Panc1 (cell line): ENCODE measurements at regions not wholly inside any gene's neighbourhood (a gene's known extent, or its start where the extent isn't known, plus 50 kb on each side); places are given as distances from the start of the nearest gene placed in this dataset.

Experiments used
- SIN3A ChIP-seq: IDR thresholded peaks from 2 replicates; pipeline ENCODE4 v1.6.1; 2012; ENCODE audit warnings: low read depth, mild to moderate bottlenecking, low read length, moderate library complexity, borderline replicate concordance; ENCODE audit not compliant: insufficient read depth
- TF ChIP-seq, protein P1 (sequence below), 2 experiments: IDR thresholded peaks; 2 replicates each; pipeline ENCODE4 v1.6.1; 2011 to 2012; ENCODE audit warnings: low read depth in 2 of 2, control low read depth in 1 of 2, low read length in 1 of 2, mild to moderate bottlenecking in 1 of 2, moderate library complexity in 1 of 2; ENCODE audit not compliant: insufficient read depth in 1 of 2

GRCh38 chr12:30110958-30111586, 327.3 kb upstream of the TMTC1 start:
- TF ChIP-seq, protein P1, sequence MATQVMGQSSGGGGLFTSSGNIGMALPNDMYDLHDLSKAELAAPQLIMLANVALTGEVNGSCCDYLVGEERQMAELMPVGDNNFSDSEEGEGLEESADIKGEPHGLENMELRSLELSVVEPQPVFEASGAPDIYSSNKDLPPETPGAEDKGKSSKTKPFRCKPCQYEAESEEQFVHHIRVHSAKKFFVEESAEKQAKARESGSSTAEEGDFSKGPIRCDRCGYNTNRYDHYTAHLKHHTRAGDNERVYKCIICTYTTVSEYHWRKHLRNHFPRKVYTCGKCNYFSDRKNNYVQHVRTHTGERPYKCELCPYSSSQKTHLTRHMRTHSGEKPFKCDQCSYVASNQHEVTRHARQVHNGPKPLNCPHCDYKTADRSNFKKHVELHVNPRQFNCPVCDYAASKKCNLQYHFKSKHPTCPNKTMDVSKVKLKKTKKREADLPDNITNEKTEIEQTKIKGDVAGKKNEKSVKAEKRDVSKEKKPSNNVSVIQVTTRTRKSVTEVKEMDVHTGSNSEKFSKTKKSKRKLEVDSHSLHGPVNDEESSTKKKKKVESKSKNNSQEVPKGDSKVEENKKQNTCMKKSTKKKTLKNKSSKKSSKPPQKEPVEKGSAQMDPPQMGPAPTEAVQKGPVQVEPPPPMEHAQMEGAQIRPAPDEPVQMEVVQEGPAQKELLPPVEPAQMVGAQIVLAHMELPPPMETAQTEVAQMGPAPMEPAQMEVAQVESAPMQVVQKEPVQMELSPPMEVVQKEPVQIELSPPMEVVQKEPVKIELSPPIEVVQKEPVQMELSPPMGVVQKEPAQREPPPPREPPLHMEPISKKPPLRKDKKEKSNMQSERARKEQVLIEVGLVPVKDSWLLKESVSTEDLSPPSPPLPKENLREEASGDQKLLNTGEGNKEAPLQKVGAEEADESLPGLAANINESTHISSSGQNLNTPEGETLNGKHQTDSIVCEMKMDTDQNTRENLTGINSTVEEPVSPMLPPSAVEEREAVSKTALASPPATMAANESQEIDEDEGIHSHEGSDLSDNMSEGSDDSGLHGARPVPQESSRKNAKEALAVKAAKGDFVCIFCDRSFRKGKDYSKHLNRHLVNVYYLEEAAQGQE (IDR thresholded peaks at IDR 0.05; ENCODE audit: insufficient read depth in 1 of 2, low read depth in 2 of 2, low read length in 1 of 2) = no peak
- no peak for TF ChIP-seq SIN3A
